C4-2B (cell line): ENCODE measurements at regions not wholly inside any gene's neighbourhood (a gene's known extent, or its start where the extent isn't known, plus 50 kb on each side); places are given as distances from the start of the nearest gene placed in this dataset.

Experiments used
- CTCF ChIP-seq: fragments of 450-650 bp; conservative IDR thresholded peaks from 2 replicates; pipeline ENCODE4 v1.5.1; 2017; ENCODE audit warnings: mild to moderate bottlenecking
- ZFX ChIP-seq: fragments of 450-650 bp; IDR thresholded peaks from 2 replicates; pipeline ENCODE4 v1.6.1; 2017

GRCh38 chr1:178021950-178022349, 52.1 kb upstream of the SEC16B start:
- TF ChIP-seq CTCF: no peak
- TF ChIP-seq ZFX: no peak
